Right forelimb (tissue), 1 donor: ENCODE measurements at regions not wholly inside any gene's neighbourhood (a gene's known extent, or its start where the extent isn't known, plus 50 kb on each side); places are given as distances from the start of the nearest gene placed in this dataset.
"Not testable (repeated sequence)": the region's sequence is repeated elsewhere in the genome, so short reads cannot be mapped to it uniquely, and the experiment has no call there.

Experiments used
- DNase-seq: peaks from one replicate; pipeline ENCODE4 v3.0.0-alpha.2; 2018

- DNase-seq: no peak
Observed at GRCh38 chr6:56838016-56838555, 116.8 kb upstream of the BEND6 start.

GRCh38 chr6:56837322-56837894, 117.5 kb upstream of the BEND6 start:
- DNase-seq: no peak

DNA sequence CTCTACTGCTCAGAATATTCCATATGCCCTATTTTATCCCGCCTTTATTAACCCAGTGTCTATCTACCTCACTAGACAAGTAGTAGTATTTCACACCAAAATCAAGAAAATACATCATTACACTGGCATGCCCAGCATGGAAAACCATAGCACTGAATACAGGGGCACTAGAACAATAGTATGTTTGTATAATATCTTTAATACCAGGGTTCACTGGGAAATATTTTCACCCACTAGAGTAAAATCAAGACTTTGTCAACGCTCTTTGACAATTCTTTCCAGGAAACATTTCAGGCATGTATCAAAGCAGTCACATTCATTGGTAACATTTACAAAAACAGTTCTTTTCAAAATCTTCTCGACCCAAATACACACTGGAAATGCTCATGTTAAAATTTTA, 119.3 kb upstream of the BEND6 start:
- DNase-seq: no peak

DNA sequence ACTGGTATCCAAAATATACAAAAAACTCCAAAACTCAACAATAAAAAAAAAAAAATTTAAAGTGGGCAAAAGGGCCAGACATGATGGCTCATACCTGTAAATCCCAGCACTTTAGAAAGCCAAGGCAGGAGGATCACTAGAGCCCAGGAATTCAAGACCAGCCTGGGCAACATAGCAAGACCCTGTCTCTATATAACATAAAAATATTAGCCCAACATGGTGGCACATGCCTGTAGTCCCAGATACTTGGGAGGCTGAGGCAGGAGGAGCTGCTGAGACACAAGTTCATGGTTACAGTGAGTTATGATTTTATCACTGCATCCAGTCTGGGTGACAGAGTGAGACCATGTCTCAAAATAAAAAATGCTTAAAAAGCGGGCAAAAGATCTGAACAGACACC, 121.0 kb upstream of the BEND6 start:
- no peak for DNase-seq

GRCh38 chr6:56833127-56833791, 121.6 kb upstream of the BEND6 start:
- no peak for DNase-seq

DNA sequence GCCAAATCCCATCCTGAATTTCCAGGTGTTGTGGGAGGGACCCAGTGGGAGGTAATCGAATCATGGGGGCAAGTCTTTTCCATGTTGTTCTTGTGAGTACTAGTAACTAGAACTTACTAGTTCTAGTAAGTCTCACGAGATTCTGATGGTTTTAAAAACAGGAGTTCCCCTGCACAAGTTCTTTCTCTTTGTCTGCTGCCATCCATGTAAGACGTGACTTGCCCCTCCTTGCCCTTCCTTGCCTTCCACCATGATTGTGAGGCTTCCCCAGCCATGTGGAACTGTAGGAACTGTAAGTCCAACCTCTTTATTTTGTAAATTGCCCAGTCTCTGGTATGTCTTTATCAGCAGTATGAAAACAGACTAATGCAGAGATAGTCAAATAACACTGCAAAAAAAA, 122.7 kb upstream of the BEND6 start:
- DNase-seq: no peak

- no peak for DNase-seq
Observed at GRCh38 chr6:56831334-56831733, 123.6 kb upstream of the BEND6 start.

- DNase-seq: no peak
Observed at GRCh38 chr6:56827908-56828649, 126.8 kb upstream of the BEND6 start.

DNA sequence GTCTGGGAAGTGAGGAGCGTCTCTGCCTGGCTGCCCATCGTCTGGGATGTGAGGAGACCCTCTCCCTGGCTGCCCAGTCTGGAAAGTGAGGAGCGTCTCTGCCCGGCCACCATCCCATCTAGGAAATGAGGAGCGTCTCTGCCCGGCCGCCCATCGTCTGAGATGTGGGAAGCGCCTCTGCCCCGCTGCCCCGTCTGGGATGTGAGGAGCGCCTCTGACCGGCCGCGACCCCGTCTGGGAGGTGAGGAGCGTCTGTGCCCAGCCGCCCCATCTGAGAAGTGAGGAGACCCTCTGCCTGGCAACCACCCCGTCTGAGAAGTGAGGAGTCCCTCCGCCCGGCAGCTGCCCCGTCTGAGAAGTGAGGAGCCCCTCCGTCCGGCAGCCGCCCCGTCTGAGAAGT, 130.5 kb upstream of the BEND6 start:
- not testable (repeated sequence) for DNase-seq

- no peak for DNase-seq
Observed at GRCh38 chr6:56821005-56821432, 133.9 kb upstream of the BEND6 start.

GRCh38 chr6:56820060-56820459, 134.8 kb upstream of the BEND6 start:
- DNase-seq: no peak

GRCh38 chr6:56819604-56820003, 135.3 kb upstream of the BEND6 start:
- DNase-seq: no peak

DNA sequence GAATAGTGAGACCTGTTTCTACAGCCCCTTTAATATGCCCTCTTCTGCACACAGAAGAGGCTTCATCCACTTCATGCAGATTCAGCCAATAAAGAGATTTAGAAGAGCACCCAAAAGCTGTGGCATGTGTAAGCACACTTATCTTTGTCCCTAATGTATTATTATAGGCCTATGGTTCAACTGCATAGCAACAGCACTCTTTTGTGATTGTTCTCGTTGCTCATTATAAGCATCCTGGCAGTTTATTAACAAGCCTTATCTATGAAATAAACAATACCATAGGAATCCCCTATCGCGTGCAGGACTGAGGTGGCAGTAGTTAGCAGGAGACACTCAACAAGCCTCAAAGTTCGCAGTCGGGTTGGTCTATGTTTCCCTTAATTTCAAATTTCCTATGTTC, 138.5 kb upstream of the BEND6 start:
- DNase-seq: no peak

DNA sequence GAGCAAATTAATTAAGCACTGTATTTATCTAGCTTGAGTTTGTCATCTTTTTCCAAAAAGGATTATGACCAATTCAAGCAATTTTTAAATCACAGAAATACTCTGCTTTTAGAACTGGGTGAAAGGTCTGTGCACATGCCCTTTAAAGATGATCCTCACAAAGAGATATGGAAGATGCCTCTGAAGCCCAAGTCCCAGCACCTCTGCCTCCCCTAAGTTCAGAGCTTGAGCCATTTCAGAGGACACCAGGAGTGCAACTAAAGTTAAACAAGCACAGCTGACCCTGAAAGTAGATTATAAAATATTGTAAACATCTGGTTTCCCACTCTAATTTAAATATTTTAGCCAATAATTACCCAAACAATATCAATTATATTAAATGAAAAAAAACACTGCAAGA, 139.5 kb upstream of the BEND6 start:
- no peak for DNase-seq

- no peak for DNase-seq
Observed at GRCh38 chr6:56814802-56815201, 140.1 kb upstream of the BEND6 start.

GRCh38 chr6:56814308-56814707, 140.6 kb upstream of the BEND6 start:
- no peak for DNase-seq

DNA sequence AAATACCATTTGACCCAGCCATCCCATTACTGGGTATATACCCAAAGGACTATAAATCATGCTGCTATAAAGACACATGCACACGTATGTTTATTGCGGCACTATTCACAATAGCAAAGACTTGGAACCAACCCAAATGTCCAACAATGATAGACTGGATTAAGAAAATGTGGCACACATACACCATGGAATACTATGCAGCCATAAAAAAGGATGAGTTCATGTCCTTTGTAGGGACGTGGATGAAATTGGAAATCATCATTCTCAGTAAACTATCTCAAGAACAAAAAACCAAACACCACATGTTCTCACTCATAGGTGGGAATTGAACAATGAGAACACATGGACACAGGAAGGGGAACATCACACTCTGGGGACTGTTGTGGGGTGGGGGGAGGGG, 142.1 kb upstream of the BEND6 start:
- DNase-seq: not testable (repeated sequence)

DNA sequence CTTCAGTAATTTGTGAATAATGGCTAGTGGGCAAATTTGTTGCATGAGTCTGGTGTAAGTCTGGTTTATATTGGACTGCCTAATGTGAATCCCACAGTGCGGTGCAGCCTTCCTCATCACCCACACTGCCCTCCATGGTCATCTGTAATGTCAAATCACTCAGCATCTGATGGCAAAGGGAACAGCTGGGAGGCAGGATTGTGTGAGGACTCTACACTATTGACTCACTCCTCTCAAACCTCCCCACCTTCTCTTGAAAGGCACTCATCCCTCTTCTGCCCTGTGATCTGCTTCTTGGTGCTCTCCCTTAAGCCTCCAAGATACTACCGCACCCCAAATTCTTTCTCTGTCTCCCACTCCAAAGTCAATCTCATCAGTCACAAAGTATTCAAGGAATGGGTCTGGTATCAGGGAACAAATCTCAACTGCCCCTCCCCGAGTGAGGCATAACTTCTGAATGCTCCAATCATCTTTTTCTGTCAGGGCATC, 146.0 kb upstream of the BEND6 start:
- no peak for DNase-seq

DNA sequence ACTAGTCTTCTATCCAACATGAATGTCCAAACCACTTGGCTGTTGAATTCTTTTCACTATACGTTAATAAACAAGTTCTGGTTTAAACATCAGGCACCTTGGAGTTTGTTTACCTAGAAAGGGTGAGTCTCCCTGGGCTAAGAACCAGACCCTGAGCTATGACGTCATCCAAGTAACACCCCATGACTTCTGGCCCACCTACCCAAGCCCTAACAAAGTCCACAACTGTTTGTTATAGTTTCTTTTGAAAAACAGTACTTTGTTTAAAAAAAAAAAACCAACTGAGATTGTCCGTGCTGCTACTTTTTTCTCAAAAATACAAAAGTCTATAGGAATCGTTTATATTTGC, 146.9 kb upstream of the BEND6 start:
- no peak for DNase-seq

GRCh38 chr6:56807326-56807988, 147.4 kb upstream of the BEND6 start:
- DNase-seq: no peak

DNA sequence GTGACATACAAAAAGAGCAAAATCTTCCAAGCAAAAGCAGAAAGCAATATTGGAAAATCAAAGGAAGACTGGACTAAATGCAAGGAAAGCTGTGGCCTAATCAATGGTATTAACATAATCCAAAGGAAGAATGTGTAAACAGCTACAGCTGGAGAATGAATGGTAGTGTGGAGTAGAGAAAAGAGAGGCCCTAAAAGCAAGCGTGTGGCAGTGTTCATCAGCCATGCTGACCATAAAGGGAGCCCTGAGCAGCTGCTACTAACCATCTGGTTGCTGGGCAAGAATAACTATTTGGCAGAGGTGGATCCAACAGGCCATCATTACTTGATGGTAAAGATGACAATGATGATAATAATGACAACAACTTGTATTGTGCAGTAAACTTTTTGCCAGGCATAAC, 148.5 kb upstream of the BEND6 start:
- no peak for DNase-seq

DNA sequence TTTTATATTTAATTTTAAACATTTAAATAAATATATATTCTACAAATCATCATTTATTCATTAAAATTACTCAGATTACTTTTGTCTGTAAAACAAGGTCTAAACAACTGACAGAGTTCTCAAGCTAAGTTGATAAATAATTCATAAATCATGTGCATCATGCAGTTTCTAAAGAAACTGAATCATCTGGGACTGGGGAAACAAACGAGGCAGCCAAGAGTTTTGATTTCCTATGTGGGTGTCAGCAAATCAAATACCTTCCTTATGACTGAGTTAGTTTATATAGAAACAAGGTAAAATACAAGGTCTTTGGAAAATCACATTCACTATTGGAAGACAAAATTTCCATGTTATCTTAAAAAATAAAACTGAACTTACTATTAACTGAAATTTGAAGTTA, 149.9 kb upstream of the BEND6 start:
- no peak for DNase-seq

DNA sequence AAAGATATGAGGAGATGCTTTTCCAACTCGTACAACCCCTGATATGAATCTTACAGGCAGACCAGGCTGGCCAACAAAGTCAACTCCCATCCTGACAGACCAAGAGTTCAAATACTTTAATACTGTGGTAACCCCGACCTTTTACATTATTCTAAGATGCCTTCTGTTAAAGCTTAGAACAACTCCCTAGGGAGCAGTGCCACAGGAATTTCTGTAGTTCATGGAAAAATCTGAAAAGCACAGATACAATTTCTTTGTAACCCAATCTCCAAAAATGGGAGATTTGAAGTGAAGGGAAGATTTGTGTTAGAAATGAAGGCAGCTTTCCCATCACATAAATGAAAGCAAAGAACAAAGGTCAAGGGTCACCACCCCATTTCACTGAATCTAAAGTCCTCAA, 151.3 kb upstream of the BEND6 start:
- DNase-seq: no peak

- no peak for DNase-seq
Observed at GRCh38 chr6:56802584-56802983, 152.3 kb upstream of the BEND6 start.
